IPS-15b (cell line): ENCODE measurements at regions not wholly inside any gene's neighbourhood (a gene's known extent, or its start where the extent isn't known, plus 50 kb on each side); places are given as distances from the start of the nearest gene placed in this dataset.
"Not testable (repeated sequence)": the region's sequence is repeated elsewhere in the genome, so short reads cannot be mapped to it uniquely, and the experiment has no call there.

Source experiments
- H3K27me3 ChIP-seq: one replicate; pipeline ENCODE4 v1.6.1; 2013; ENCODE audit warnings: low read length; ENCODE audit not compliant: control insufficient read depth, insufficient read depth
- H3K36me3 ChIP-seq: one replicate; pipeline ENCODE4 v1.6.1; 2013; ENCODE audit warnings: low read length; ENCODE audit not compliant: control insufficient read depth, insufficient read depth
- H3K4me1 ChIP-seq: one replicate; pipeline ENCODE4 v1.6.1; 2013; ENCODE audit warnings: mild to moderate bottlenecking, low read length; ENCODE audit not compliant: control insufficient read depth, insufficient read depth
- H3K4me3 ChIP-seq: one replicate; pipeline ENCODE4 v1.5.1; 2013; ENCODE audit warnings: low read depth, low read length
- H3K9ac ChIP-seq: one replicate; pipeline ENCODE4 v1.6.1; 2013; ENCODE audit warnings: low read depth, mild to moderate bottlenecking, low read length
- H3K9me3 ChIP-seq: one replicate; pipeline ENCODE4 v1.6.1; 2013; ENCODE audit warnings: mild to moderate bottlenecking, low read length; ENCODE audit not compliant: control insufficient read depth, insufficient read depth

GRCh38 chr18:29879763-29880162 lies 1162.8 kb downstream of the DSC3 start:
- Histone ChIP-seq H3K36me3 (no peaks in the 10 kb centered on the region), H3K9me3 (no peaks in the 10 kb centered on the region), H3K9ac (no peak overlapping the region), H3K4me3 (no peak overlapping the region), H3K4me1 (no peaks in the 10 kb centered on the region), H3K27me3 (no peaks in the 10 kb centered on the region)

DNA sequence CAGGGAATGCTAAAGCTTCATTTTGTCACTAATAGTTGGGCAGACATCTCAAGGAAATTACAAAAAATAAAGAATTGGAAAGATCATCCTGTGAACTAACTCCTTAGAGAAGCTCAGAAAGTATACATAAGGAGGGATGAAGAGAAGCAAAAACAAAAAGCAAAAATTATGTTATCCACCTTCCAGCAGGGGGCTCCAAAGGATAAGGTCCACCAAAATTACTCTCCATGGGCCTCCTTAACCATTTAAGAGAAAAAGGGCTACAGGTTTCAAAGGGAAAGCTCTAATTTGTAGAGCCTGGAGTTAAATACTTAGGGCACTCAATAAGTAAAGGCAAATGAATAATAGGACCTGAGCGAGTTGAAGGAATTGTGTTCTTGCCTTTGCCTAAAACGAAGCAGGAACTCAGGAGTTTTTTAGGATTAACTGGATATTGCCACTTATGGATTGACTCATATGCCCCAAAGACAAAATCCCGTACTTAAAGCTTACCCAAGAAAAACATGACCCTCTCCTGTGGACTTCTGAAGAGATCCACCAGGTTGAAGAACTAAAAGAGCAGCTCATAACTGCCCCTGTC lies 1167.9 kb downstream of the DSC3 start:
- Histone ChIP-seq H3K9me3 (no peaks in the 10 kb centered on the region), H3K4me3 (no peak overlapping the region), H3K36me3 (no peaks in the 10 kb centered on the region), H3K27me3 (no peaks in the 10 kb centered on the region), H3K4me1 (no peaks in the 10 kb centered on the region), H3K9ac (no peak overlapping the region)

DNA sequence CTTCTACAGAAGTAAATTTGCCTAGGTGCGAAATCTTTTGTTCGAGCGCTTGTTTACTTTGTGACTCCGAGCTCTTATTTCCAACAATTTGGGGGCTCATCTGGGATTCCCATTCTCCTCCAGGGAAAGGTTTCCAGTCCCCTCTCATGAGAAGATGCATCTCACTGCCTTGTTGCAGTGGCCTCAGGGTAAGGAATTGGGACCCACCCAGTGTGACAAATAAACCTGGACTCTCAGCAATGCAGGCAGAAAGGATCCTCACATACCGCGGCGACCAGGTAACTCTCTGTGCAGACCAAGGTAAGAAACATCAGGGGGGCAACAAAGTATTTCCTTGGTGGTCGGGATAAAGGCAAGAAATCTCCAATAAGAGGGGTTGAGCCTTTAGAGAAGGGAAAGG lies 1169.3 kb downstream of the DSC3 start:
- H3K36me3 ChIP-seq = no peaks in the 10 kb centered on the region
- H3K4me3 ChIP-seq = no peak overlapping the region
- no peaks in the 10 kb centered on the region for H3K4me1 ChIP-seq
- no peak overlapping the region for H3K9ac ChIP-seq
- H3K9me3 ChIP-seq = no peaks in the 10 kb centered on the region
- H3K27me3 ChIP-seq = no peaks in the 10 kb centered on the region

GRCh38 chr18:29871246-29871645 lies 1171.3 kb downstream of the DSC3 start:
- Histone ChIP-seq H3K36me3 (no peaks in the 10 kb centered on the region), H3K9ac (no peak overlapping the region), H3K9me3 (no peaks in the 10 kb centered on the region), H3K27me3 (no peaks in the 10 kb centered on the region), H3K4me1 (no peaks in the 10 kb centered on the region), H3K4me3 (no peak overlapping the region)

DNA sequence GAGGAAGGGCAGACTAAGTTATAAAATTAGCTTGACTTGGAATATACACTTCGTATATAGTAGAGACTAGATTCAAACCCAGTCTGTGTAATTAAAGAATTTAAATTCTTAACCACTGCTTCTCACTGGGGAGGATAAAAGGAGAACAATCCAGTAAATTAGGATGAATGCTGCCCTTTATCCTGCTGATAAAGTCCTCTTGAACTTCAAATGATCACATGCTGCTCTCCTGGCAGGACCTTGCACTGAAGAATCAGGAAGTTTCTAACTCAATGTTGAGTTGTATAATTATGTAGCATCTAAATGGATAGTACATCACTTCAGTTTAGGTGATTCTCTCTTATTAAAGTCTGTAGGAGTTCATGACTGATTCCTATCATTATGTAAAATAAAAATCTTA lies 1179.7 kb downstream of the DSC3 start:
- Histone ChIP-seq H3K4me1 (peaks cover 5% of the 10 kb centered on the region), H3K36me3 (no peaks in the 10 kb centered on the region), H3K4me3 (no peak overlapping the region), H3K27me3 (no peaks in the 10 kb centered on the region), H3K9me3 (no peaks in the 10 kb centered on the region), H3K9ac (no peak overlapping the region)

- H3K27me3 ChIP-seq = no peaks in the 10 kb centered on the region
Measured at GRCh38 chr18:29855637-29856036, 1186.9 kb downstream of the DSC3 start.

DNA sequence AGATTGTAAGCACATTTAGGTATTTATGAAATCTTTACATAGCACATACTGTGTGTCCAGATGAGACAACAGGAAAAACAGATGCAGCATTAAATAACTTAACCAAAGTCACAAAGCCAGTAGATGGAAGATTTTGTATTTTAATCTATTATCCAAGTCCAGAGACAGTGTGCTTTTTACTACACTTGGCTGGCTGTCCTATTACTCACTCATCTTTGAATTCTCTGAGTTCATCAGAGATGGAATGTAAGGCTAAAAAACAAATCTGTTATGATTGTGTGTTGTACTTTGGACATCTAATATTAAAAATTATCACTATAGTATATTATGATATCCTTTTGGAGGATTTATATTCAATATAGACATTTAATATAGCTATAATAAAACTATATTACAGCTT lies 1189.4 kb downstream of the DSC3 start:
- no peaks in the 10 kb centered on the region for H3K4me1 ChIP-seq
- H3K27me3 ChIP-seq = no peaks in the 10 kb centered on the region
- no peak overlapping the region for H3K4me3 ChIP-seq
- no peak overlapping the region for H3K9ac ChIP-seq
- H3K9me3 ChIP-seq = no peaks in the 10 kb centered on the region
- H3K36me3 ChIP-seq = no peaks in the 10 kb centered on the region

More at GRCh38 chr18:29855637-29856036, 1186.9 kb downstream of the DSC3 start:
- Histone ChIP-seq H3K4me3 (no peak overlapping the region), H3K9ac (no peak overlapping the region), H3K9me3 (no peaks in the 10 kb centered on the region), H3K36me3 (no peaks in the 10 kb centered on the region), H3K4me1 (no peaks in the 10 kb centered on the region)

DNA sequence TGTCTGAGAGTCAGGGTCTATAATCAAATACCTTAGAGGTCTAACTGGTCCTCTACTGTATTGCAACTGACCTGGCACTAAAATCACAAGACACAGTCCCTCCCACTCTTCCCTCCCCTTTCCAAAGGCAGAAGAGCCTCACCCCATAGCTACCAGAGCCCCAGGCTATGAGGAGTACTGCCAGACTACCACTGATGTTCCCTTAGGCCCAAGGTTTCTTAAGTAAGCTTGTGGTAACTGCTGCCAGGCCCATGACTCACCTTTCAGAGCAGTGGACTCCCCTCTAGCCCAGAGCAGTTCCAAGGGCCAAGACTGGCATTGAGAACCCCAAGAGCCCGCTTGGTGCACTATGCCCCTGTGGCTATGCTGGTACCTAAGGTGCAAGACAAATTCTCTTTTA lies 1193.4 kb downstream of the DSC3 start:
- no peaks in the 10 kb centered on the region for H3K27me3 ChIP-seq
- no peak overlapping the region for H3K9ac ChIP-seq
- H3K4me1 ChIP-seq = no peaks in the 10 kb centered on the region
- H3K4me3 ChIP-seq = no peak overlapping the region
- H3K9me3 ChIP-seq = no peaks in the 10 kb centered on the region
- H3K36me3 ChIP-seq = no peaks in the 10 kb centered on the region

DNA sequence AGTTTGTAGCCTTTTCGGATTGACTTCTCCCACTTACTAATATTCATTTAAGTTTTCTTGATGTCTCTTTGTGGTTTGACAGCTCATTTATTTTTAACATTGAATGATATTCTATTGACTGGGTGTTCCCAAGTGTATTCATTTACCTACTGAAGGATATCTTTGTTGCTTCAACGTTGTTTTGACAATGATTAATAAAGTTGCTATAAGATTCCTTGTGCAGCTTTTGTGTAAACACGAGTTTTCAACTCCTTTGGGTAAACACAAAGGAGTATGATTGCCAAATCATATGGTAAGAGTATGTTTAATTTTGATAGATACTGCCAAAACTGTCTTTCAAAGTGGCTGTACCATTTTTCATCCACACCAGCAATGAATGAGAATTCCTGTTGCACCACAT lies 1200.9 kb downstream of the DSC3 start:
- Histone ChIP-seq H3K9me3 (no peaks in the 10 kb centered on the region), H3K27me3 (no peaks in the 10 kb centered on the region), H3K36me3 (no peaks in the 10 kb centered on the region), H3K4me3 (no peak overlapping the region), H3K9ac (no peak overlapping the region), H3K4me1 (no peaks in the 10 kb centered on the region)

DNA sequence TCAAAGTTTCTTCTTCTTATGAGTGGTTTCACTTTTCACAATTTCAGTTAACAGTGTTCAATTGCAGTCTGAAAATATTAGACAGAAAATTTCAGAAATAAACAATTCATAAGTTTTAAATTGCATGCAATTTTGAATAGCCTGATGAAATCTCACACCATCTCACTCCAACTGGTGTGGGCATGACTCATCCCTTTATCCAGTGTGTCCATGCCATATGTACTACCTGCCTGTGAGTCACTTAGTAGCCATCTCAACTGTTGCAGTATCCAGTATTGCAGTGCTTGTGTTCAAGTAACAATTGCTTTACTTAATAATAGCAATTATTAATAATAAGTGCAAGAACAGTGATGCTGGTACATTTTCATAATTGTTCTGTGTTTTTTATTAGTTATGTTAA lies 1202.5 kb downstream of the DSC3 start:
- Histone ChIP-seq H3K36me3 (no peaks in the 10 kb centered on the region), H3K9me3 (no peaks in the 10 kb centered on the region), H3K9ac (no peak overlapping the region), H3K4me3 (no peak overlapping the region), H3K4me1 (peaks cover 2% of the 10 kb centered on the region), H3K27me3 (no peaks in the 10 kb centered on the region)

- H3K27me3 ChIP-seq, H3K9me3 ChIP-seq, H3K4me1 ChIP-seq, H3K4me3 ChIP-seq, H3K36me3 ChIP-seq, H3K9ac ChIP-seq: not testable (repeated sequence)
Measured at GRCh38 chr18:29838961-29839360, 1203.6 kb downstream of the DSC3 start.

- Histone ChIP-seq H3K36me3 (no peaks in the 10 kb centered on the region), H3K9ac (no peak overlapping the region), H3K9me3 (no peaks in the 10 kb centered on the region), H3K4me1 (peaks cover 2% of the 10 kb centered on the region), H3K4me3 (no peak overlapping the region), H3K27me3 (no peaks in the 10 kb centered on the region)
Measured at GRCh38 chr18:29838556-29838955, 1204.0 kb downstream of the DSC3 start.
